ENCODE measurements at regions not wholly inside any gene's neighbourhood (a gene's known extent, or its start where the extent isn't known, plus 50 kb on each side); places are given as distances from the start of the nearest gene placed in this dataset.

- no peak for DNase-seq
Observed at GRCh38 chr10:111203615-111204014, 126.8 kb downstream of the ADRA2A start.

GRCh38 chr10:111204838-111205237 lies 128.0 kb downstream of the ADRA2A start:
- no peak for DNase-seq

- no peak for DNase-seq
Observed at GRCh38 chr10:111206521-111206920, 129.7 kb downstream of the ADRA2A start.

- peak; percentile 4 for DNase-seq
Observed at GRCh38 chr10:111207500-111207899, 130.7 kb downstream of the ADRA2A start.

- no peak for DNase-seq
Observed at GRCh38 chr10:111208951-111209350, 132.1 kb downstream of the ADRA2A start.

GRCh38 chr10:111209692-111210091 lies 132.9 kb downstream of the ADRA2A start:
- DNase-seq = no peak

- DNase-seq = no peak
Observed at GRCh38 chr10:111211241-111211640, 134.4 kb downstream of the ADRA2A start.

GRCh38 chr10:111211706-111212105 lies 134.9 kb downstream of the ADRA2A start:
- DNase-seq = no peak

- DNase-seq = no peak
Observed at GRCh38 chr10:111221682-111222480, 145.1 kb downstream of the ADRA2A start.

- no peak for DNase-seq
Observed at GRCh38 chr10:111222961-111223360, 146.1 kb downstream of the ADRA2A start.

- DNase-seq = no peak
Observed at GRCh38 chr10:111231779-111232178, 154.9 kb downstream of the ADRA2A start.

GRCh38 chr10:111233439-111233838 lies 156.6 kb downstream of the ADRA2A start:
- DNase-seq = no peak

- no peak for DNase-seq
Observed at GRCh38 chr10:111234234-111234913, 157.5 kb downstream of the ADRA2A start.

GRCh38 chr10:111234914-111235302 lies 158.1 kb downstream of the ADRA2A start:
- DNase-seq = no peak

GRCh38 chr10:111240348-111240747 lies 163.5 kb downstream of the ADRA2A start:
- no peak for DNase-seq

- no peak for DNase-seq
Observed at GRCh38 chr10:111243126-111243525, 166.3 kb downstream of the ADRA2A start.

GRCh38 chr10:111246136-111246535 lies 169.3 kb downstream of the ADRA2A start:
- DNase-seq = no peak

- no peak for DNase-seq
Observed at GRCh38 chr10:111246814-111247452, 170.1 kb downstream of the ADRA2A start.

- DNase-seq = no peak
Observed at GRCh38 chr10:111247781-111248389, 171.1 kb downstream of the ADRA2A start.

- no peak for DNase-seq
Observed at GRCh38 chr10:111249925-111250324, 173.1 kb downstream of the ADRA2A start.

- DNase-seq = no peak
Observed at GRCh38 chr10:111261081-111261615, 184.3 kb downstream of the ADRA2A start.

- DNase-seq = no peak
Observed at GRCh38 chr10:111265341-111265740, 188.5 kb downstream of the ADRA2A start.

- no peak for DNase-seq
Observed at GRCh38 chr10:111266165-111266564, 189.3 kb downstream of the ADRA2A start.

All from activated naive CD4-positive, alpha-beta T cell treated with Interleukin-2 at 50 U/mL for 16 hours (primary cell).